DMS53 treated with DMSO at 0.1 percent for 48 hours (cell line): ENCODE measurements at regions not wholly inside any gene's neighbourhood (a gene's known extent, or its start where the extent isn't known, plus 50 kb on each side); places are given as distances from the start of the nearest gene placed in this dataset.
"Not testable (repeated sequence)": the region's sequence is repeated elsewhere in the genome, so short reads cannot be mapped to it uniquely, and the experiment has no call there.

Source experiments
- DNase-seq: peaks from one replicate; lab custom pipeline; 2025; ENCODE audit not compliant: unreplicated experiment; lab: John Stamatoyannopoulos, UW

- no peak for DNase-seq
Measured at GRCh38 chr12:13924286-13924685, 57.1 kb downstream of the GRIN2B start.

GRCh38 chr12:13918897-13919296 lies 62.5 kb downstream of the GRIN2B start:
- DNase-seq, result no peak

- no peak for DNase-seq
Measured at GRCh38 chr12:13915096-13915495, 66.3 kb downstream of the GRIN2B start.

- no peak for DNase-seq
Measured at GRCh38 chr12:13913371-13913770, 68.0 kb downstream of the GRIN2B start.

DNA sequence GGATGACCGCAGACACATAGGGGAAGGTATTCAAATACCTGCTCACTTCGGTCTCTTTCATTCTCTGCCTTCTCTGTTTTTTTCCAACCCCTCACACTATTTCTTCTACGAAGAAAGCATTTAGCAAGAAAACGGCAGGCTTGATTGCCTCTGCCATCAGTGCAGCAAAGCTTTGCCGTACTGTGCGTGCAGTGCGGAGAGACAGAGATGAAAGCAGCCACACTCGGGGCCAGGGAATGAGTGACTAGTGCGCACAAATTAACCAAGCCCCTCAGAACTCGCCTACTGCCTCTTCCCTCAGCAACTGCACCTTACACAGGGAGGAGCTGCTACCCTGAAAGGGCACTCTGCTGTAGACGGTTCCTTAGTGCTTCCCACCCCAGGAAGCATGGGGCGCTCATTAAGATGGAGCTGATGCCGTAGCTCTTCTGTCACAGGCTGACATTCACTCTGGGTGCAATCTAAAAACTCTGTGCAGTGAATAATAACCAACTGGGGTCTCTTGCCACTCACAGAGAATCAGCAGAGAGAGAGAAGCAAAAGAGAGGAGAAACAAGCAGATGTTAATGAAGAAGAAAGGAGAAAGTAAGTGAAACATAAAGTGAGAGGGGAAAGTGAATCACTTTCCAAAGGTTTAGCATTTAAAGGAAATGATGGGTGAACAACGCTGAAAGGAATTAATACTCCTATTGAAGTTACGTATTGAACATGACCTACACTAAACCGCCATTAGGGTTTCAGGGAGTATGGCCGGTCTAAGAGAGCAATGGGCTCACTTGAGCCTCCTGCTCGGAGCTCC lies 69.4 kb downstream of the GRIN2B start:
- no peak for DNase-seq

DNA sequence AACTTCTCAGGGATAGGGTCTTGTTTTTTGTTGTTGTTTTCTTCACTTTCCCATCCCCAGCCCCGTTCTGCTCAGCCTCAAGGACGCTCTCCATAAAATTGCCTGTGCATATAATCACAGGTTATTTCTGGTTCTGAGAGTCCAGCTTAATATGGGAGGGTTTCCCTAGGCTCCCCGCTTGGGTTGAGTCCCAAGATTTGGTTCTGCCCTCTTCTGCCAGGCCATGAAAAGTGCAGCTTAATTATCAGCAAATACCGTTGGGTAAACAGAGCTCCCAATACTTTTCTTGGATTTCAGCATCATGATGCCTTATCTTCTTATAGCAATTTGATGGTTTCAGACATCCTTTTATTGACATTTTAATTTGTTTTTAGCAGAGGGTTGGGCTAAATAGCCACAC lies 75.6 kb downstream of the GRIN2B start:
- no peak for DNase-seq

GRCh38 chr12:13900718-13901117 lies 80.7 kb downstream of the GRIN2B start:
- no peak for DNase-seq

DNA sequence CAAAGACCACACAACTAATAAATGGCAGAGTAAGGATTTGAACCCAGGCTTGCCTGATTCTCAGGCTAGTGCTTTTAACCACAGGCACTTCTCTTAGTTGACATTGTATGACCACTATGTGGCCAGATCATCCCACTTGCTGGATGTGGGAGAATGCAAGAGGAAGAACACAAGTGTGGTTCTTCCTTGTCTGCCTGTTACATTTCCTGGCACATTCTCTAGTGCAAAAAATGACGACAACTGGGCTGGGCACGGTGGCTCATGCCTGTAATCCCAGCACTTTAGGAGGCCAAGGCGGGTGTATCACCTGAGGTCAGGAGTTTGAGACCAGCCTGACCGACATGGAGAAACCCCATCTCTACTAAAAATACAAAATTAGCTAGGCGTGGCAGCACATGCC lies 83.0 kb downstream of the GRIN2B start:
- not testable (repeated sequence) for DNase-seq

- DNase-seq, result no peak
Measured at GRCh38 chr12:13897811-13898210, 83.6 kb downstream of the GRIN2B start.

DNA sequence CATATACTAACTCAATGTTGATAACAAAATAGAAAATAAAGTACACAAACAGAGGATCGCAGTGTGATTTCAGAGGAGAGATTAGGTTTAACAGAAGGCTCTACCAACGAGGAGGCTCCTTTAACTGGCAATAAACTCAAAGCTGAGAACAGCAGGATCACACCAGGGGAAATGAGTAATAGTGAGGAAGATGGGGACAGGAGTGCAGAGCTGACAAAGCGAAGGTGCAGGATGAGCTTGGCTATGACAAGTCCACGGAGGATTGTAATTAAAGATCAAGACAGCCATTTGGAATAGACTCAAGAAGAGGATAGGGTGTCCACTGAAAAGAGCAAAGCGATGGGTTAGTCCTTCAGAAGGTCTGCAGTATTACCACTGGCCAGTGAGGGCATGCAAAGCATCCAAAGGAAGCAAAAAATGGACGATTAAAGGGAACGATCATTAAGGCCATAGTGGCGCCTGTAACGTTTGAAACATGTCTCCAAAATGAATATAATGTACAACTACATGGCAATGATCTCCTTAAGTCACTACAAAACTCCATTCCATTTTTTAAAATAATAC lies 85.3 kb downstream of the GRIN2B start:
- no peak for DNase-seq

DNA sequence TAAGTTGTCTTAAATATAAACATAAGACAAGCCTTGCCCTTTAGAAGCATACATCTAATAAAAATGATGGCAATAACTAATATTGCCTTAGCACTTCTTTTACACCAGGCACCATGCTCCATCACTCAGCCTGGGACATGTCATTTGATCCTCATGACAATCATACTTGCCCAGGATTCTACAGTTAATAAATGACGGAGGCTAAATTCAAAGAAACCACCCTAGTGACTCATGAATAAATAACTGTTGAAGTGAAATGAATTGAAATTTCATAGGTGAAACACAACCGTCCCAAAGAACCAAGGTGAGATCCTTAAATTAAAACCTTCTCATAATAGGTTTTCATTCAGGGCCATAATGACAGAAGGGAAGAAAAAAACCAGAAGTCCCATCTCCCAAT lies 89.5 kb downstream of the GRIN2B start:
- no peak for DNase-seq

GRCh38 chr12:13890943-13891342 lies 90.5 kb downstream of the GRIN2B start:
- no peak for DNase-seq

- DNase-seq, result no peak
Measured at GRCh38 chr12:13887779-13888388, 93.5 kb downstream of the GRIN2B start.

DNA sequence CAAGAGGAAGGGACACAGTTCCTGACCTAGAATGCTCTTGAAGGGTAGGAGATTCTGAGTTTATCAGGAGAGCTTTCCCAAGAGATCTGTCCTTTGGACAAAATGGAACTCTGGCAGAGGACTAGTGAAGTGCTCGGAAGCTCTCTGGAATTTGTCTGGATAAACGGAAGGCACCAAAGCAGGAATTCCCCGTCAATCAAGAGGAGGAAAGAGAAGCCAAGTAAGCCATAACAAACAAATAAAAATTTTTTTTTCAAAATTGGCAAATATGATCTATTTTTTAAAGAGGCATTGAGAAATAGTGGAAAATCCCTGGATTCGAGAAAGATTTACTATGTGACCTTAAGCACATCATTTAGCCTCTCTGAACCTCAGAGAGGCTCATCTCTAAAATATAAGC lies 99.2 kb downstream of the GRIN2B start:
- DNase-seq, result no peak

DNA sequence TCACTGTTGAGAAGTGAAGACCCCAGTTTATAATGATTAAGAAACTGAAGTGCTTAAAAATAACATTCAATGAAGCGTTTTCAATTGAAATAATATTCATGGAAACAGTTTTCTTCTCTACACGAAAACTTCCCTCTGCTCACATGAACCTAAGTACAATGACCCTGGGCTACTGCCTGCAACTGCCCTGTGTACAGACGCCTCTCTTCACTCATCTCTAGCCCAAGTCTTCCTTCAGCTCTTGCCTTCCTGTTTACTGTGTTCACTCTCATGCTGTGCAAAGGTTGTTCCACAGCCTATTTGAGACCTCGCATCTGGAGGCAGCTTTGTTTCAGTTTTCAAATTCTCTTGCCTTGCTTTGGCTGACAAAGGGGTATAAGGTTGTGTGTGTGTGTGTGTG lies 100.8 kb downstream of the GRIN2B start:
- no peak for DNase-seq

GRCh38 chr12:13875744-13876143 lies 105.7 kb downstream of the GRIN2B start:
- no peak for DNase-seq

DNA sequence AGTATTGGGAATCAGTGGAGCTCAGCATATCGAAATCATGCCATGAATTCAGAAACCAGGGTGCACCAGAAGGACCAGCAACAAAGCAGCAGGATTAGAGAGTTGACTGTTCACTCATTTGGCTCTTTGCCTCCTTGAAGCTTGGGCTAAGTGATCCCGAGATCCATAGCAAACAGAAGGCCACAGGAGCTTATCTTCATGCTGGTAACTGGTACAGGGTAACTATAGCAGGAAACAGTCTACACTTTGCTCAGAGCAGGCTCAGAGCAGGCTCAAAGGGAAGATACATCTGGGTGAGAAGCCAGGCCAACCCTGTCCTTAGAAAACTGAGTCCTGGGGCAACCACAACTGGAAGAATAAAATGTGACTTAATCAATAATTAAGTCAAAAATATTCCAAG lies 111.1 kb downstream of the GRIN2B start:
- no peak for DNase-seq

DNA sequence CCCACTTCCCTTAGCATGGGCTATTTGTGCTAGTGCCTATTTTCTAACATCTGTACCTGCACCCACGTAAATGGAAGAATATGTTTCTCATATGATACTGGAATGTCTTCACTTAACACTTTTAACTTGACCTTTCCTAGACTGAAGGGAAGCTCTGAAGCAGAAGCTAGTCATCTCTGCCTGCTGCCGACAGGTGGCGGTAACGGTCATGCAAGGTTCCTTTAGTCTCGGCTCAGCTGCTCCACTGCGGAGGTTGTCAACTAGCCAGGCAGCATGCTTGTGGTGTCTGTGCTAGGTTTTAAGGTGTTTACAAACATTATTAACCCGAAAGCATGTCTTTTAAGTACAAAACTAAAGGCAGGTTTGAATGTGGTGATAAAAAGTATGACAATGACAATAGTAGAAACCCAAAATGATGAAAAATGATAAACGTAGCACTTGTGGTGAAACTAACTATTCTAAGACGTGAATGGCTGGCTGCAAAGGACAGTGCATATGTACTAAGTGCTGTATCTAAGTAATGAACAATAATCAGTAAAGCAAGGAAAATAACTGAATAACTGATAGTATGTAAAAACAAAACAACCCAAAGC lies 117.2 kb downstream of the GRIN2B start:
- peak; percentile 93 for DNase-seq

GRCh38 chr12:13857750-13858149 lies 123.7 kb downstream of the GRIN2B start:
- no peak for DNase-seq

DNA sequence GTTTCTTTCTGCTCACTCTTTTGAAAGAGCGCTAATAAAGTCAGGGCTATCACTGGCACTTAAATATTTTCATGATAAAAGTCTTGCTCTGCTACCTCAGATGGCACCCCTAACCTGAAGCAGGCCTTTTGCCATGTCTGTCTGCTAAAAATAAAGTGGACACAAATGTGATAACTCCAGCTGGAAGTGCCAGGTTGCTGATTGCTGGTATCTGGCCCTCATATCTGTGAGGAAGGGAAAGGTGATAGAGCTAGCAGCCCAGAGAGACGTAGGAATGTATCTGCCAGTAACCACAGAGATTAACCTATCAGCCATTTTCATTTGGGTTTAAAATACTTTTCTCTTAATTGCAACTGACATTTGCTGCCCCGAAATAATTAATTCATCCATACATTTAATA lies 127.9 kb downstream of the GRIN2B start:
- DNase-seq, result no peak

DNA sequence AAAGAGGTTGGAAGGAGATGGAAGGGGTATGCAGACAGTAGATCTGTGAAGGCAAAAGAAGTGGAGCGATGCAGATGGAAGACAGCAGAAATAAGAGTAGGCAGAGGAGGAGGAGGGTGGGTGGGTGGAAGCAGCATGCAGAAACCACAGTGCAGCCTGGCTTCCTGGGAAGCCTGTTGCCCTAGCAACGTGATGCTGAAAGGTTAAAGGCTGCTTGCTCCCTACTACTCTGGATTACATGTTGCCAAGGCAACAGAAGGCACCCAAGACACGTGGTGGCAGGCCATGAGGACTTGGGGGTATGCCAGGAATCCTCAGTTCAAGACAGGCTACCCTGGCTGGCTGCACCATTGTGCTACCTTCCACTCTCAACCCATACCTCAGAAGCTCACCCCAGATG lies 129.6 kb downstream of the GRIN2B start:
- DNase-seq, result no peak

DNA sequence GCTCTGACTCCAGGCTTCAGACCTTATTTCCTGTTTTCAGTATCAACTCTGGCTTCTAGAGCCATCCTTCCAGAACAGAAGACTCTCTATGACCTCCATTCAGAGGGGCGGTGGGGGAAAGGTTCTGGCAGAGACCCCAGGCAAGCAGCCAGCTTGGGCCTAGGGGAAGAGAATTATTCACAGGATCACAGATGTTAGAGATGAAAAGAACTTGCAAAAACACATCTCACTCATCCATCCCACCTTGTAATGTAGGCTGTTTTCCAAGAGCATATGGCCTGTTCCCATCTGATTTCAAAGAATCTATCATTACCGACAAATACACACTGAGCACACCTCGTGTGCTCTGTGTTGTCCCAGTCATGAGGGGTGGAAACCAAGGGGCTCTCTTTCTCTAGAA lies 131.9 kb downstream of the GRIN2B start:
- DNase-seq, result no peak
